Endothelial cell of umbilical vein (primary cell): ENCODE measurements at regions not wholly inside any gene's neighbourhood (a gene's known extent, or its start where the extent isn't known, plus 50 kb on each side); places are given as distances from the start of the nearest gene placed in this dataset.

Experiments
- BruUV-seq: library from RNA; stranded (reverse); fragments of 400-500 nt; replicated peaks from 2 replicates; lab custom pipeline; 2021; lab: Mats Ljungman, UMichigan
- CTCF ChIA-PET: fragments of 300-600, 350-600 bp; sonication (Branson Sonifier 250); formaldehyde crosslinking; loops from one replicate; lab custom pipeline; 2021; ENCODE audit warnings: antibody characterized with exemption, inconsistent platforms; lab: Charles Lee
- POLR2A ChIA-PET: fragments of 300-600, 350-600 bp; sonication (Branson Sonifier 250); formaldehyde crosslinking; loops from one replicate; lab custom pipeline; 2021; ENCODE audit warnings: antibody characterized with exemption, inconsistent platforms; lab: Charles Lee
- DNase-seq: peaks from one replicate; pipeline ENCODE4 v3.0.0-alpha.2; 2011; ENCODE audit warnings: low read depth, low spot score
- FAIRE-seq: peaks from 2 replicates; lab custom pipeline; 2011; peaks lifted over from hg19 to GRCh38; lab: Jason Lieb, UNC
- H2AFZ ChIP-seq: 2 replicates; pipeline ENCODE4 v1.6.0; 2012; ENCODE audit warnings: low read depth, low read length, control low read depth, inconsistent platforms
- H3K27ac ChIP-seq: 2 replicates; pipeline ENCODE4 v1.5.1; 2011; ENCODE audit warnings: low read depth, mild to moderate bottlenecking, control low read depth, low read length, moderate library complexity; ENCODE audit not compliant: insufficient read depth
- H3K27me3 ChIP-seq, 2 experiments: 2 replicates each; pipeline versions ENCODE4 v1.6.0 to v1.6.1; 2011; ENCODE audit warnings: low read length in 2 of 2, mixed read lengths in 1 of 2; ENCODE audit not compliant: control insufficient read depth in 2 of 2, insufficient read depth in 2 of 2
- H3K36me3 ChIP-seq, 2 experiments: 2 replicates in 1 of 2; 3 replicates in 1 of 2; pipeline ENCODE4 v1.5.1; 2011; ENCODE audit warnings: low read length in 2 of 2, mild to moderate bottlenecking in 1 of 2, moderate library complexity in 1 of 2; ENCODE audit not compliant: control insufficient read depth in 2 of 2, insufficient read depth in 2 of 2; ENCODE audit errors: extremely low read depth in 1 of 2
- H3K4me1 ChIP-seq: 3 replicates; pipeline ENCODE4 v1.5.1; 2011; ENCODE audit warnings: mild to moderate bottlenecking, low read length; ENCODE audit not compliant: control insufficient read depth, insufficient read depth; ENCODE audit errors: extremely low read depth
- H3K4me2 ChIP-seq: 2 replicates; pipeline ENCODE4 v1.6.1; 2011; ENCODE audit warnings: low read length, control low read depth, mixed read lengths; ENCODE audit not compliant: insufficient read depth
- H3K4me3 ChIP-seq, 3 experiments: fragments of 200-600 bp in 1 of 3; sonication (generic), shearing (Covaris generic) in 1 of 3; replicated peaks in 1 of 3; 2 replicates each; pipeline ENCODE4 v1.5.1; 2011 to 2016; ENCODE audit warnings: control low read depth in 3 of 3, low read length in 3 of 3, mild to moderate bottlenecking in 2 of 3, inconsistent platforms in 1 of 3, low read depth in 1 of 3, moderate library complexity in 1 of 3; ENCODE audit not compliant: insufficient read depth in 1 of 3
- H3K79me2 ChIP-seq: 2 replicates; pipeline ENCODE4 v1.6.0; 2012; ENCODE audit warnings: low read length, inconsistent platforms; ENCODE audit not compliant: control insufficient read depth, insufficient read depth
- H3K9ac ChIP-seq: replicated peaks from 2 replicates; pipeline ENCODE3; 2011; ENCODE audit warnings: low read length, control low read depth; ENCODE audit not compliant: insufficient read depth; ENCODE audit errors: extremely low read depth
- H3K9me1 ChIP-seq: replicated peaks from 3 replicates; pipeline ENCODE4 v1.6.0; 2011; ENCODE audit warnings: mild to moderate bottlenecking, low read length; ENCODE audit not compliant: control insufficient read depth, insufficient read depth; ENCODE audit errors: extremely low read depth
- H3K9me3 ChIP-seq: replicated peaks from 2 replicates; pipeline ENCODE4 v1.5.1; 2012; ENCODE audit warnings: low read length, inconsistent platforms; ENCODE audit not compliant: control insufficient read depth, insufficient read depth
- H4K20me1 ChIP-seq: replicated peaks from 2 replicates; pipeline ENCODE3; 2011; ENCODE audit warnings: mild to moderate bottlenecking, low read length; ENCODE audit not compliant: control insufficient read depth, insufficient read depth; ENCODE audit errors: extremely low read depth
- CTCF ChIP-seq, 2 donors: IDR thresholded peaks; 1 replicate in 1 of 2; 2 replicates in 1 of 2; pipeline ENCODE4 v1.5.1; 2011; ENCODE audit warnings: low read length in 2 of 2, mild to moderate bottlenecking in 2 of 2, moderate library complexity in 2 of 2, control low read depth in 1 of 2, inconsistent platforms in 1 of 2, low read depth in 1 of 2; ENCODE audit not compliant: insufficient read depth in 1 of 2; ENCODE audit errors: extremely low read depth in 1 of 2
- EZH2 ChIP-seq: IDR thresholded peaks from 2 replicates; pipeline ENCODE4 v1.6.1; 2012; ENCODE audit warnings: borderline replicate concordance, low read depth, mild to moderate bottlenecking, moderate library complexity, low read length, inconsistent platforms; ENCODE audit not compliant: severe bottlenecking
- FOS ChIP-seq: IDR thresholded peaks from 2 replicates; pipeline ENCODE4 v1.6.1; 2011; ENCODE audit warnings: mild to moderate bottlenecking, low read length, moderate library complexity, borderline replicate concordance; ENCODE audit not compliant: insufficient read depth
- GATA2 ChIP-seq: IDR thresholded peaks from 2 replicates; pipeline ENCODE4 v1.7.0; 2011; ENCODE audit warnings: low read depth, mild to moderate bottlenecking, moderate library complexity, mixed read lengths, low read length; ENCODE audit not compliant: insufficient read length, insufficient read depth
- JUN ChIP-seq: IDR thresholded peaks from 2 replicates; pipeline ENCODE4 v1.6.1; 2011; ENCODE audit warnings: borderline replicate concordance, low read depth; ENCODE audit not compliant: insufficient read length, insufficient read depth
- MAX ChIP-seq: IDR thresholded peaks from 2 replicates; pipeline ENCODE4 v1.6.1; 2011; ENCODE audit not compliant: insufficient read depth, insufficient read length
- MYC ChIP-seq: IDR thresholded peaks from one replicate; pipeline ENCODE4 v1.6.1; 2011; ENCODE audit warnings: mild to moderate bottlenecking, low read depth, low read length
- POLR2A ChIP-seq: IDR thresholded peaks from 2 replicates; pipeline ENCODE4 v1.6.1; 2012; ENCODE audit warnings: low read depth, mild to moderate bottlenecking, control low read depth, low read length
- POLR2AphosphoS5 ChIP-seq: IDR thresholded peaks from 2 replicates; pipeline ENCODE4 v1.6.1; 2012; ENCODE audit warnings: low read depth, mild to moderate bottlenecking, control low read depth, low read length, moderate library complexity; ENCODE audit not compliant: insufficient read depth
- dilution Hi-C: fragments of 300-500 bp; cut with MboI; formaldehyde crosslinking; loops from one replicate; pipeline ENCODE4 v1.15.0; 2019; ENCODE audit warnings: low sequenced_read_pairs; ENCODE audit not compliant: extremely low pct_ligation_motif_present
- intact Hi-C: fragments of 100-400 bp; cut with micrococcal nuclease; formaldehyde crosslinking; loops from one replicate; pipeline ENCODE4 v1.10.0; 2022

GRCh38 chr12:61880186-61880585 is 380.0 kb upstream of the USP15 start:
- no peaks in the 10 kb centered on the region for H3K4me1 ChIP-seq
- no peaks in the 10 kb centered on the region for H3K9me3 ChIP-seq
- H3K9ac ChIP-seq = no peak overlapping the region
- H3K27me3 ChIP-seq = no peaks in the 10 kb centered on the region
- no peak overlapping the region for H3K4me2 ChIP-seq
- no peak overlapping the region for H3K4me3 ChIP-seq
- no TSS peak for BruUV-seq
- ChIA-PET POLR2A (no interaction called here), CTCF (no interaction called here)
- no peaks in the 10 kb centered on the region for H3K79me2 ChIP-seq
- H3K27ac ChIP-seq = no peak overlapping the region
- no peak overlapping the region for H2AFZ ChIP-seq
- intact Hi-C loops = no loop called here
- H4K20me1 ChIP-seq = no peaks in the 10 kb centered on the region
- TF ChIP-seq EZH2 (no peak), CTCF (IDR thresholded peaks at IDR 0.05; ENCODE audit: extremely low read depth in 1 of 2, insufficient read depth in 1 of 2, low read depth in 1 of 2, low read length in 2 of 2) (no peak), GATA2 (no peak), JUN (no peak), MAX (no peak), MYC (no peak), FOS (no peak), POLR2A (no peak), POLR2AphosphoS5 (no peak)
- dilution Hi-C loops = no loop called here
- DNase-seq = no peak
- H3K36me3 ChIP-seq = no peaks in the 10 kb centered on the region
- no peak for FAIRE-seq
- H3K9me1 ChIP-seq = no peaks in the 10 kb centered on the region
